Neuronal stem cell (in vitro differentiated cells): ENCODE measurements at regions not wholly inside any gene's neighbourhood (a gene's known extent, or its start where the extent isn't known, plus 50 kb on each side); places are given as distances from the start of the nearest gene placed in this dataset.

ENCODE experiments used
- DNase-seq: peaks from one replicate; pipeline ENCODE4 v3.0.0-alpha.2; 2013; ENCODE audit warnings: low spot score
- H2AFZ ChIP-seq: one replicate; pipeline ENCODE4 v1.6.1; 2013; ENCODE audit warnings: mild to moderate bottlenecking, low read length, inconsistent platforms
- H2AK5ac ChIP-seq: 2 replicates; pipeline ENCODE4 v1.6.1; 2013; ENCODE audit warnings: low read depth, mild to moderate bottlenecking, inconsistent platforms, low read length, moderate library complexity, mixed read lengths
- H2BK120ac ChIP-seq: 2 replicates; pipeline ENCODE4 v1.6.1; 2013; ENCODE audit warnings: low read depth, mild to moderate bottlenecking, inconsistent platforms, low read length, moderate library complexity, mixed read lengths
- H2BK12ac ChIP-seq: one replicate; pipeline ENCODE4 v1.6.1; 2013; ENCODE audit warnings: low read length, inconsistent platforms
- H2BK15ac ChIP-seq: 2 replicates; pipeline ENCODE4 v1.6.1; 2013; ENCODE audit warnings: mild to moderate bottlenecking, low read length, inconsistent platforms, mixed read lengths
- H2BK5ac ChIP-seq: one replicate; pipeline ENCODE4 v1.6.1; 2013; ENCODE audit warnings: inconsistent platforms, mild to moderate bottlenecking, low read length, moderate library complexity
- H3K14ac ChIP-seq: one replicate; pipeline ENCODE4 v1.6.1; 2013; ENCODE audit warnings: low read length, inconsistent platforms
- H3K18ac ChIP-seq: 2 replicates; pipeline ENCODE4 v1.6.1; 2013; ENCODE audit warnings: low read length, inconsistent platforms
- H3K23ac ChIP-seq: 2 replicates; pipeline ENCODE4 v1.6.1; 2013; ENCODE audit warnings: low read depth, mild to moderate bottlenecking, mixed read lengths, low read length, inconsistent platforms; ENCODE audit not compliant: poor library complexity
- H3K27ac ChIP-seq: replicated peaks from 3 replicates; pipeline ENCODE4 v1.5.1; 2013; ENCODE audit warnings: low read length, inconsistent platforms
- H3K27me3 ChIP-seq, 3 experiments: 2 replicates each; pipeline ENCODE4 v1.6.1; 2013; ENCODE audit warnings: low read length in 3 of 3, mild to moderate bottlenecking in 2 of 3, inconsistent platforms in 1 of 3, low read depth in 1 of 3, mixed read lengths in 1 of 3, moderate library complexity in 1 of 3; ENCODE audit not compliant: control insufficient read depth in 3 of 3, insufficient read depth in 3 of 3
- H3K36me3 ChIP-seq, 2 donors: replicated peaks in 1 of 2; 2 replicates each; pipeline ENCODE4 v1.6.1; 2013; ENCODE audit warnings: low read length in 2 of 2; ENCODE audit not compliant: control insufficient read depth in 2 of 2, insufficient read depth in 2 of 2
- H3K4ac ChIP-seq: 2 replicates; pipeline ENCODE4 v1.6.1; 2013; ENCODE audit warnings: inconsistent platforms, mild to moderate bottlenecking, low read length, moderate library complexity
- H3K4me1 ChIP-seq, 2 donors: 1 replicate in 1 of 2; 2 replicates in 1 of 2; pipeline ENCODE4 v1.6.1; 2013; ENCODE audit warnings: low read length in 2 of 2, low read depth in 1 of 2; ENCODE audit not compliant: control insufficient read depth in 2 of 2, insufficient read depth in 1 of 2
- H3K4me2 ChIP-seq: one replicate; pipeline ENCODE4 v1.6.1; 2013; ENCODE audit warnings: mild to moderate bottlenecking, low read length, inconsistent platforms; ENCODE audit not compliant: insufficient read depth, poor library complexity, severe bottlenecking
- H3K4me3 ChIP-seq, 2 donors: 2 replicates each; pipeline ENCODE4 v1.5.1; 2013; ENCODE audit warnings: low read length in 2 of 2, mild to moderate bottlenecking in 2 of 2, inconsistent platforms in 1 of 2, moderate library complexity in 1 of 2
- H3K79me1 ChIP-seq: one replicate; pipeline ENCODE4 v1.6.1; 2013; ENCODE audit warnings: low read depth, mild to moderate bottlenecking, inconsistent platforms, low read length, moderate library complexity
- H3K9ac ChIP-seq: one replicate; pipeline ENCODE4 v1.6.1; 2013; ENCODE audit warnings: mild to moderate bottlenecking, low read depth, low read length, inconsistent platforms; ENCODE audit not compliant: poor library complexity
- H3K9me3 ChIP-seq, 2 donors: replicated peaks in 1 of 2; 2 replicates each; pipeline versions ENCODE3 to v1.6.1; 2013; ENCODE audit warnings: low read length in 2 of 2, mild to moderate bottlenecking in 2 of 2, inconsistent platforms in 1 of 2, low read depth in 1 of 2, mixed read lengths in 1 of 2, moderate library complexity in 1 of 2; ENCODE audit not compliant: control insufficient read depth in 2 of 2, insufficient read depth in 1 of 2
- H4K8ac ChIP-seq: one replicate; pipeline ENCODE4 v1.6.1; 2013; ENCODE audit warnings: low read depth, mild to moderate bottlenecking, inconsistent platforms, low read length, moderate library complexity
- H4K91ac ChIP-seq: one replicate; pipeline ENCODE4 v1.6.1; 2013; ENCODE audit warnings: low read length, low read depth, mild to moderate bottlenecking, inconsistent platforms; ENCODE audit not compliant: poor library complexity
- WGBS, 2 donors: extraction: QIAGEN DNeasy Blood & Tissue Kit; methylation state at CpG; one replicate each; pipeline ENCODE4 v1.1.7; 2013; ENCODE audit warnings: missing lambda C conversion rate in 2 of 2, mixed read lengths in 1 of 2; ENCODE audit not compliant: insufficient read length in 2 of 2, insufficient replicate concordance in 1 of 2; ENCODE audit errors: extremely low coverage in 2 of 2; 5-methylcytosine and 5-hydroxymethylcytosine counted together

DNA sequence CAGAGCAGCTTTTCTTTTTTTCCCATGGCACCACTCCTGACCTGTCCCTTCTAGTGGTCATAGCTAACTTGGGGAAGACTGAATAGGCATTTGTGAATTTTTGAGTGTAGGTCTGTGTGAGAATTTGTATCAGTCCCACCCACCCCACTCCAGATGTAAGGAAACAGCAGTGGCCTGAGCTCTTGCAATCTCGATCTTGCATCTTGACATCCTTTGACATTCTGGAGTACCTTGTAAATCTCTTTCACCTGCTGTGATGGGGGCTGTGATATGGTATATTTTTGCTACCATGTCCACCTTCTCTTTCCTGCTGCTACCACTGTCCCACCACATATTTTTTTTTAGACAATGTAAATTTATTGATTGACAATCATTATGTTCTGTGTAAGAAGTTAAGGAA is 289.3 kb downstream of the MAP2K6 start:
- H3K23ac ChIP-seq: no peak overlapping the region
- no peak overlapping the region for H3K9ac ChIP-seq
- no peak overlapping the region for H3K14ac ChIP-seq
- H2BK12ac ChIP-seq: no peak overlapping the region
- no peak overlapping the region for H4K8ac ChIP-seq
- DNase-seq: no peak
- no peak overlapping the region for H3K4me2 ChIP-seq
- no peak overlapping the region for H3K4ac ChIP-seq
- H2AFZ ChIP-seq: no peak overlapping the region
- H3K79me1 ChIP-seq: peaks cover 1% of the 10 kb centered on the region
- no peak overlapping the region for H2AK5ac ChIP-seq
- H2BK120ac ChIP-seq: no peak overlapping the region
- H3K4me3 ChIP-seq: no peak overlapping the region
- no peaks in the 10 kb centered on the region for H3K4me1 ChIP-seq
- H3K18ac ChIP-seq: no peak overlapping the region
- WGBS, 2 donors: no CpG with 5 or more reads among the region's 1 CpG
- no peaks in the 10 kb centered on the region for H3K27me3 ChIP-seq
- no peak overlapping the region for H2BK5ac ChIP-seq
- no peak overlapping the region for H3K27ac ChIP-seq
- no peaks in the 10 kb centered on the region for H3K36me3 ChIP-seq
- no peak overlapping the region for H2BK15ac ChIP-seq
- peaks cover 0 to 1% of the 10 kb centered on the region in 2 donors for H3K9me3 ChIP-seq
- H4K91ac ChIP-seq: no peak overlapping the region

DNA sequence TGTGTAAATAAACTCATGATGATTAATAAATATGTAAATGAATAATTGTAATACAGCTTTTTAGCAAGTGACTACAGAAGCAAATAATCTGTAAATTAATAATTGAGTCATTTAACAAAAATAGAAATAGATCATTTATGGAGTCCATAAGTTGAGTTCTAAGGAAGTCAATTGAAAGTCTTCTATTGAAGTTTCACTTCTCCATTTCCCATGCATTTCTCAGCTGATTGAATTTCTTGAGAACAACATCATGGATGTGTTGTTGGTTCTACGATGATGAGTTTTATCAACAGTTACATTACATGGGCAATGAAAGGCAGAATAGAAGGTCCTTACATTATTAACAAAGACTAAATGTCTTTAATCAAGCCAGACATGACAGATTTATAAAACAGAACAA is 290.4 kb downstream of the MAP2K6 start:
- no peak overlapping the region for H3K18ac ChIP-seq
- H4K91ac ChIP-seq: no peak overlapping the region
- H3K14ac ChIP-seq: no peak overlapping the region
- no peak overlapping the region for H2BK15ac ChIP-seq
- H2AK5ac ChIP-seq: no peak overlapping the region
- no peaks in the 10 kb centered on the region for H3K27me3 ChIP-seq
- no peak overlapping the region for H3K4ac ChIP-seq
- H3K36me3 ChIP-seq: no peaks in the 10 kb centered on the region
- no peak overlapping the region for H2BK12ac ChIP-seq
- no peaks in the 10 kb centered on the region for H3K9me3 ChIP-seq
- no peak overlapping the region for H3K4me2 ChIP-seq
- no peak overlapping the region for H3K4me3 ChIP-seq
- H2AFZ ChIP-seq: no peak overlapping the region
- H2BK120ac ChIP-seq: no peak overlapping the region
- H3K9ac ChIP-seq: no peak overlapping the region
- no peak for DNase-seq
- no peak overlapping the region for H2BK5ac ChIP-seq
- H3K4me1 ChIP-seq: no peaks in the 10 kb centered on the region
- H3K79me1 ChIP-seq: peaks cover 1% of the 10 kb centered on the region
- H4K8ac ChIP-seq: no peak overlapping the region
- no peak overlapping the region for H3K27ac ChIP-seq
- no peak overlapping the region for H3K23ac ChIP-seq
- WGBS, 2 donors: no CpG with 5 or more reads among the region's 1 CpG

- no peak overlapping the region for H2BK12ac ChIP-seq
- H4K91ac ChIP-seq: no peak overlapping the region
- no peak overlapping the region for H3K9ac ChIP-seq
- no peak for DNase-seq
- peaks cover 1% of the 10 kb centered on the region for H3K79me1 ChIP-seq
- no peaks in the 10 kb centered on the region for H3K27me3 ChIP-seq
- H3K18ac ChIP-seq: no peak overlapping the region
- no peak overlapping the region for H3K27ac ChIP-seq
- no peak overlapping the region for H3K14ac ChIP-seq
- no CpG with 5 or more reads among the region's 2 CpGs for WGBS, 2 donors
- H2BK120ac ChIP-seq: no peak overlapping the region
- H3K4me3 ChIP-seq: no peak overlapping the region
- H3K36me3 ChIP-seq: no peaks in the 10 kb centered on the region
- H2AK5ac ChIP-seq: no peak overlapping the region
- H2BK15ac ChIP-seq: no peak overlapping the region
- H3K23ac ChIP-seq: no peak overlapping the region
- peaks cover 0 to 2% of the 10 kb centered on the region in 2 donors for H3K4me1 ChIP-seq
- H3K4ac ChIP-seq: no peak overlapping the region
- H4K8ac ChIP-seq: no peak overlapping the region
- no peak overlapping the region for H2AFZ ChIP-seq
- H3K4me2 ChIP-seq: no peak overlapping the region
- H3K9me3 ChIP-seq: no peaks in the 10 kb centered on the region
- H2BK5ac ChIP-seq: no peak overlapping the region
These were observed 291.6 kb downstream of the MAP2K6 start for GRCh38 chr17:69706127-69706526.

GRCh38 chr17:69709441-69709840 is 294.9 kb downstream of the MAP2K6 start:
- no peak overlapping the region for H3K27ac ChIP-seq
- H4K91ac ChIP-seq: no peak overlapping the region
- H3K36me3 ChIP-seq: no peaks in the 10 kb centered on the region
- H3K9ac ChIP-seq: no peak overlapping the region
- no peaks in the 10 kb centered on the region for H3K9me3 ChIP-seq
- H2AK5ac ChIP-seq: no peak overlapping the region
- H3K4ac ChIP-seq: no peak overlapping the region
- DNase-seq: no peak
- peaks cover 1 to 6% of the 10 kb centered on the region in 2 donors for H3K4me1 ChIP-seq
- no peak overlapping the region for H2BK15ac ChIP-seq
- H3K4me3 ChIP-seq: no peak overlapping the region
- H3K79me1 ChIP-seq: peaks cover 1% of the 10 kb centered on the region
- no CpG with 5 or more reads among the region's 6 CpGs for WGBS, 2 donors
- H3K18ac ChIP-seq: no peak overlapping the region
- no peak overlapping the region for H2BK5ac ChIP-seq
- H4K8ac ChIP-seq: no peak overlapping the region
- no peaks in the 10 kb centered on the region for H3K27me3 ChIP-seq
- no peak overlapping the region for H2AFZ ChIP-seq
- no peak overlapping the region for H2BK12ac ChIP-seq
- H3K23ac ChIP-seq: no peak overlapping the region
- H3K4me2 ChIP-seq: no peak overlapping the region
- no peak overlapping the region for H3K14ac ChIP-seq
- no peak overlapping the region for H2BK120ac ChIP-seq
